GM19372 (cell line): ENCODE measurements at regions not wholly inside any gene's neighbourhood (a gene's known extent, or its start where the extent isn't known, plus 50 kb on each side); places are given as distances from the start of the nearest gene placed in this dataset.

Source experiments
- ATAC-seq: cut with Tn5 transposase; IDR thresholded peaks from one replicate; pipeline ENCODE4 v1.9.1; 2021; ENCODE audit warnings: mild to moderate bottlenecking, low read depth, moderate library complexity; ENCODE audit not compliant: unreplicated experiment

DNA sequence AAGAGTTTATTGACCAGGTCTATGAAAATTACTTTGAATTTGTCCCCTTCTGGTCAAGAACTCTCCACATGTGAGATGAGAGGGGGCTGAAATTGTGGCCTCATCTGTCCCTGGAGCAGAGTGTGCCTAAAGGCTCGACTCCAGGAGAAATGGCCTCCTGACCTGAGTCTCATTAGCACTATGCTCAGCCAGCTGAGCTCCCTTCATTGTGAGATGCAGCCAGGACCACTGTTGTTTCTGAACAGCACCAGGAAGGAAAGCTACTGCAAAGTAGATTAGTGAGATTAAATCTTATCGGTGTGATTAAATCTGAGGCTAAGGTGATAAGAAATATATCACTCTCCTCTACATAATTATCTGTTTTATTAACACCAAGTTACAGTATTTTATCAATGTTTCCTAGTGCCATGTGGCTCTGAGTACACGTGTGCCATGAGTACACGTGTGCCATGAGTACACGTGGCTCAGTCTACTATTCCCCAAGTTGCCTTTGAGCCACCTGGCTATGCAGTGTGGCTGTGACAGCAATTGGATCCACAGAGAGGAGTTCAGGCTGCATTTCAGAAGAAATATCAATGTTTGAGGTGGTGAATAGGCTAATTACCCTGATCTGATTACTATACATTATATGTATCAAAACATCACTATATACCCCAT lies 126.9 kb downstream of the IPMK start:
- no peak for ATAC-seq

DNA sequence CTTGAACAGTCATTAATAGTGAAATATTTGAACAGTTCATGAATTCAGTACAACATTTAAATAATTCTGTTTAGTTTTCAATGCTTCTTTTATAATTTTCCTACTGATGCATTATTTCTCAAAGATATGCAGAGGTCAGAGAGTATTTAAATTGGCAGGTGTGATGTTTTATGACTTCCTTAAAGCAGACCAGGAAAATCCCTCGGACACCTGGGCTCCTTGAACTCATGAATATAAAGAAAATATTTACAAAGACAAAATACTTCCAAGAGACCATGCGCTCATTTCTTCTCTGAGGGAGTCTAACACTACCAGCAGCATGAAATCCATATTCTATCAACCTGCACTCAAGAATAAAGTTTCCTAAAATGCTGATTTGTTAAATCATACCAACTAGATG lies 127.6 kb downstream of the IPMK start:
- no peak for ATAC-seq

- ATAC-seq = no peak
Observed at GRCh38 chr10:58137813-58138212, 129.9 kb downstream of the IPMK start.

DNA sequence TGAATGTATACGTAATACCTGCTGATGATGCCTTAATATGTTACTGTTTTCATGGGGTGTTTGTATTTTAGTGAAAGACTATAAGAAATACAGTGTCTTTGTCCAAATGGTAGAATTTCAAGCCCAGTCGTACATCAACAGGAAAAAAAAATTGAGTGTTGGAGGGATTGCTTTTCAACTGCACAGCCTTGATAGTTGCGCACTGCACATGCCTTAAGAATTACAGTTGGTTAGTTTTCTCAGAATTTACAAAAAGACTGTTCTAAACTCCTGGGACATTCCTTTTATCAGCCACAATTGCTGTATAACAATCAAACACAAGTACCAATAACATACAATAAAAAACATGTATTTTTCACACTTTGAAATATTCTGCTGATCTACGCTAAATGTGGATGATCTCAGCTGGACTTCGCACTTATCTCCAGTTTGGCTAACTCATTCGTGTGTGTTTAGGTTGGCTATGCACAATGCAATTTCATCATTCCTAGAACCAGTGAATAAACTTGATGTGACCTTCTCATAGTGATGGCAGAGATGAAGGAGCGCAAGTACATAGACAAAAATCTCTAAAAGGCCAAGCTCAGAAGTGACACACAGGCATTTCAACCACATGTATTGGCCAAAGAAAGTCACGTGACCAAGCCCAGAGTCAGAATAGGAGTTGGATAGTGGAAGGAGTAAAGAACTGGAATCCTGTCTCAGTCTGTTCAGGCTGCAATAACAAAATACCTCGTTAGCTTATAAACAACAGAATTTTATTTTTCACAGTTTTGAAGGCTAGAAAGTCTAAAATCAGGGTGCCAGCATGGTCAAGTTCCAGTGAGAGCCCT lies 152.3 kb downstream of the IPMK start:
- no peak for ATAC-seq

- no peak for ATAC-seq
Observed at GRCh38 chr10:58109731-58110130, 158.0 kb downstream of the IPMK start.

GRCh38 chr10:58107506-58107905 lies 160.2 kb downstream of the IPMK start:
- no peak for ATAC-seq

- ATAC-seq = no peak
Observed at GRCh38 chr10:58106211-58107035, 161.3 kb downstream of the IPMK start.

DNA sequence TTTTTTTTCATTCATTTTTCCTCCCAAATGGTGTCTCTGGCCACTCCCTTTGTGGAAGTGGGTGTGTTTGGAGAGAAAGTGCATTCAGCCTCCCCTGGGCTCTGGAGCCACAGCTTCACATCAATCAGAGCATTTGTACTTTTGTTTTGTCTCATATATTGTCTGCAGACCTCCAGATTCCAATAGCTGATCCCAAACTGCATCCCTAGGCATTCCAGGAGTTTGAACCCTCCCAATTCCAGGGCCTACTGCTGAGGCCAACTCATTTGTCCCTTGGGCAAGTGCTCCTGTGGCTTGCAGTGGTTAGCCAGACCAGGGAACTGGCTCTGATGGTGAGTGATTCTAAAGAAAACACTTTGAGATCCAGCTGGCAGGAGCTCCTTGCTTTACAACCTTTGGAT lies 163.3 kb downstream of the IPMK start:
- no peak for ATAC-seq

DNA sequence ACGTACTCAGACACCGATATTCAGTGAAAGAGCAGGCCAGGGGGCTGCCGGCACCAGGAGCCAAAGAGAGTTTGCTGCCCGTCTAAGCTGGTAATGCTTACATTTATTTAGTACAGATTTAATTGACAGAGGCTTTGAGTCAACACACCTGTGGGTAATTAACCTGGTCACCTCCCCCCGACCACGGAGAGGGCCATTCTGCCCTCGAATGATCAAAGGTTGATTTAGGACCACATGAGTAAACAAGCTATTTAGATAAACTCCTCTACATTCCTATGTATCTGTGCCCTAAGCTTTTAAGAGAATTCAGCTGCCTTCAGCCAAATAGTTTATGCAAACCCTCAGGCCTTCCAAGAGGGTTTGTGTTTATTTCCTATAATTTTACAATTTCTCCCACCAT lies 164.8 kb downstream of the IPMK start:
- ATAC-seq = no peak

DNA sequence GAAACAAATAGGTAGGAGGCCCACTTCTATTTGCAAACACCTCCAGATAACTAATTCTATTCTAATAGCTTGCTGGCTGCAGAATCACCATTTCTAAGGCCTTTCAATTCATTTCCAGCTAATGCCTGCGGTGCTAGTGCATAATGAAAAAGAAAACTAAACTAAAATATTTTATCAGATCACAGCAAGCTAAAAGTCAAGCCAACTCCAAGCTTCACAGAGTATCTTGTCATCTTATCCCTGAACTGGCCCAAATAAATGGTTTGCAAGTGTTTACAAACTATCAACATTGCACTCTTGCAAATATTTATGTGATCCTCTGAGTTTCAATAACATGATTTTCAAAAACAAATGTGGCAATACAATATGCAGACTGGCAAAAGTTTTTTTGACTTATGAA lies 166.0 kb downstream of the IPMK start:
- no peak for ATAC-seq

GRCh38 chr10:58094985-58095718 lies 172.5 kb downstream of the IPMK start:
- no peak for ATAC-seq

DNA sequence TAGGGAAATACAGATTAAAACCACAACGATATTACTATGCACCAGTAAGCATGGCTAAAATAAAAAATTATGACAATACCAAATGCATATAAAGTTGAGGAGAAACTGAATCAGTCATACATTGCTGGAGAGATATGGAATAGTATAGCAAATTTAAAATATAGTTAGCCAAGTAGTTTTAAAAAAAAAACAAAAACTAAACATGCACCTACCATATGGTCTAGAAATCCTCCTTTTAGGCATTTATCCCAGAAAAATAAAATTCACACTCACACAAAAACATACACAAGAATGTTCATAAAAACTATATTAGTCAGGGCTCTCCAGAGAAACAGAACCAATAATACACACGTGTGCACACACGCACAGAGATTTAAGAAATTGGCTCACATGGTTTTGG lies 175.8 kb downstream of the IPMK start:
- ATAC-seq = no peak

DNA sequence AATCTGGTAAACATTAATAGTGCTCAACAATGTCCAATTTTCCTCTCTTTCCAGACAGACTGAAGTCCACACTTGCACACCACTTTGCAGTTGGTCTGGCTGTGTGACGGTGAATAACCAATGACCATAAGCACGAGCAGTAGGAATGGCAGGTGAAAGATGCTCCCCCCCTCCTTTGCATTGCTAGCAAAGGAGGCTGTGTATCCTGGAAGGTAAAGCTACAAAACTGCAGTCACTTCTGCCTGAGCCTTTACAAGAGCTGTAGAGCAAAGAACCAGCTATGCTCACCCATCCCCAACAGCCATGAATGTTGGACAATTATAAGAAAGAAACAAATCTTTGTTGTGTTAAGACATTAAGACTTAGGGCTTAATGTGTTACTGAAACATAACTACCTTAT lies 178.0 kb downstream of the IPMK start:
- no peak for ATAC-seq

DNA sequence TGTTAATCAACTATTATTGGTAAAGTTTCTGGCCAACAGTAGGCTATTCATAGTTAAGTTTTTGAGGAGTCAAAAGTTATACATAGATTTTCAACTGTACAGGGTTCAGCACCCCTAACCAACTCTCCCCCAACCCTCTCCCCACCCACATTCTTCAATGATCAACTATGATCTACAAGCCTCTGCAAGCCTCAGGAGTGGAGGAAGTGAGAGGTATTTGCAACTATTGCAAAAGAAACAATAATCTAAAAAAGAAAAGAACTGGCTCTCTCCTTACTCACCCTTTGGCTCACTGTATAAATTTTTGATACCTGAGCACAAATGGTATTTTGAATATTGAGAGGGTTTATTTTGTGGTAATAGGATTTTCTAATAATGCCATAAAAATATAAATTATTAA lies 179.8 kb downstream of the IPMK start:
- no peak for ATAC-seq

GRCh38 chr10:58086763-58087150 lies 180.9 kb downstream of the IPMK start:
- no peak for ATAC-seq

- ATAC-seq = no peak
Observed at GRCh38 chr10:58086144-58086762, 181.4 kb downstream of the IPMK start.

GRCh38 chr10:58082248-58082647 lies 185.4 kb downstream of the IPMK start:
- ATAC-seq = no peak

- no peak for ATAC-seq
Observed at GRCh38 chr10:58081353-58081752, 186.3 kb downstream of the IPMK start.

GRCh38 chr10:58079461-58079860 lies 188.2 kb downstream of the IPMK start:
- no peak for ATAC-seq

GRCh38 chr10:58072634-58073033 lies 195.1 kb downstream of the IPMK start:
- no peak for ATAC-seq
